Testis (tissue), 2 donors: ENCODE measurements at regions not wholly inside any gene's neighbourhood (a gene's known extent, or its start where the extent isn't known, plus 50 kb on each side); places are given as distances from the start of the nearest gene placed in this dataset.

Source experiments
- DNase-seq: peaks from one replicate; pipeline ENCODE4 v3.0.0-alpha.2; 2019
- H3K27ac ChIP-seq, 2 donors: fragments of 200-600 bp; sonication (generic); one replicate each; pipeline ENCODE4 v1.5.1; 2019
- H3K27me3 ChIP-seq: fragments of 200-600 bp; sonication (generic); one replicate; pipeline ENCODE4 v1.5.1; 2019
- H3K36me3 ChIP-seq: fragments of 200-600 bp; sonication (generic); one replicate; pipeline ENCODE4 v1.5.1; 2017; ENCODE audit warnings: low read depth; ENCODE audit errors: missing control alignments
- H3K4me1 ChIP-seq: fragments of 200-600 bp; sonication (generic); one replicate; pipeline ENCODE4 v1.5.1; 2019
- H3K4me3 ChIP-seq, 2 donors: fragments of 200-600 bp; sonication (generic); one replicate each; pipeline ENCODE4 v1.5.1; 2017 to 2019
- H3K9me3 ChIP-seq: fragments of 200-600 bp; sonication (generic); one replicate; pipeline ENCODE4 v1.5.1; 2017
- CTCF ChIP-seq, 3 experiments: fragments of 450-650 bp in 2 of 3; fragments of 200-600 bp in 1 of 3; sonication (generic) in 1 of 3; IDR thresholded peaks; one replicate each; pipeline ENCODE4 v1.5.1; 2016 to 2019; ENCODE audit warnings: antibody characterized with exemption in 3 of 3, mild to moderate bottlenecking in 2 of 3, moderate library complexity in 1 of 3
- POLR2A ChIP-seq: fragments of 450-650 bp; IDR thresholded peaks from one replicate; pipeline ENCODE4 v1.6.1; 2017; ENCODE audit warnings: antibody characterized with exemption, mild to moderate bottlenecking, moderate library complexity
- WGBS, 2 donors: methylation state at CpG; one replicate each; pipeline ENCODE4 v1.1.5; 2018; 5-methylcytosine and 5-hydroxymethylcytosine counted together
- intact Hi-C: fragments of 100-400 bp; cut with DNase I; formaldehyde crosslinking; loops from one replicate; pipeline ENCODE4 v1.15.1; 2023; ENCODE audit warnings: low total_unique reads

- no peak overlapping the region for H3K4me3 ChIP-seq
- H3K36me3 ChIP-seq, result no peaks in the 10 kb centered on the region
- H3K9me3 ChIP-seq, result no peaks in the 10 kb centered on the region
- no peak for TF ChIP-seq CTCF (IDR thresholded peaks at IDR 0.05)
- no peak for TF ChIP-seq POLR2A
- no peaks in the 10 kb centered on the region for H3K4me1 ChIP-seq
- no peaks in the 10 kb centered on the region for H3K27me3 ChIP-seq
- WGBS, 2 donors, result 81 to 91% methylated on average over 4 of the region's 4 CpGs
- no peak for DNase-seq
- intact Hi-C loops, result no loop called here
- H3K27ac ChIP-seq, result no peak overlapping the region
Observed at GRCh38 chr1:108082738-108083562, 117.2 kb downstream of the SLC25A24 start.

- Histone ChIP-seq H3K4me1 (no peaks in the 10 kb centered on the region), H3K4me3 (no peak overlapping the region), H3K36me3 (no peaks in the 10 kb centered on the region), H3K27ac (no peak overlapping the region), H3K9me3 (no peaks in the 10 kb centered on the region), H3K27me3 (no peaks in the 10 kb centered on the region)
- TF ChIP-seq POLR2A (no peak), CTCF (IDR thresholded peaks at IDR 0.05) (no peak)
- intact Hi-C loops, result no loop called here
- no peak for DNase-seq
- WGBS, 2 donors, result 92 to 94% methylated on average over 2 to 4 of the region's 4 CpGs
Observed at GRCh38 chr1:108082001-108082400, 117.0 kb upstream of the VAV3 start.

- no peak overlapping the region for H3K27ac ChIP-seq
- no peaks in the 10 kb centered on the region for H3K9me3 ChIP-seq
- H3K27me3 ChIP-seq, result no peaks in the 10 kb centered on the region
- no peaks in the 10 kb centered on the region for H3K36me3 ChIP-seq
- no peak for DNase-seq
- TF ChIP-seq POLR2A (no peak), CTCF (IDR thresholded peaks at IDR 0.05) (no peak)
- intact Hi-C loops, result no loop called here
- H3K4me1 ChIP-seq, result no peaks in the 10 kb centered on the region
- H3K4me3 ChIP-seq, result no peak overlapping the region
Observed at GRCh38 chr1:108080448-108080847, 115.5 kb upstream of the VAV3 start.

- H3K4me3 ChIP-seq, result no peak overlapping the region
- no peaks in the 10 kb centered on the region for H3K9me3 ChIP-seq
- intact Hi-C loops, result no loop called here
- TF ChIP-seq POLR2A, result no peak
- no peak for TF ChIP-seq CTCF (IDR thresholded peaks at IDR 0.05)
- H3K27me3 ChIP-seq, result no peaks in the 10 kb centered on the region
- no peak for DNase-seq
- no peak overlapping the region for H3K27ac ChIP-seq
- no peaks in the 10 kb centered on the region for H3K36me3 ChIP-seq
- no peaks in the 10 kb centered on the region for H3K4me1 ChIP-seq
- WGBS, 2 donors, result 57 to 70% methylated on average over 6 of the region's 6 CpGs
Observed at GRCh38 chr1:108079440-108080025, 114.6 kb upstream of the VAV3 start.

- no peak for DNase-seq
- Histone ChIP-seq H3K9me3 (no peaks in the 10 kb centered on the region), H3K27me3 (no peaks in the 10 kb centered on the region), H3K27ac (no peak overlapping the region), H3K4me1 (no peaks in the 10 kb centered on the region), H3K4me3 (no peak overlapping the region), H3K36me3 (no peaks in the 10 kb centered on the region)
- 81 to 83% methylated on average over 2 of the region's 2 CpGs for whole genome bisulfite sequencing, 2 donors
- intact Hi-C loops, result no loop called here
- TF ChIP-seq CTCF (IDR thresholded peaks at IDR 0.05) (no peak), POLR2A (no peak)
Observed at GRCh38 chr1:108077991-108078390, 113.0 kb upstream of the VAV3 start.
